Testis (tissue), 2 donors: ENCODE measurements at regions not wholly inside any gene's neighbourhood (a gene's known extent, or its start where the extent isn't known, plus 50 kb on each side); places are given as distances from the start of the nearest gene placed in this dataset.

Experiments used
- CTCF ChIP-seq, 3 experiments: fragments of 450-650 bp in 2 of 3; fragments of 200-600 bp in 1 of 3; sonication (generic) in 1 of 3; IDR thresholded peaks; one replicate each; pipeline ENCODE4 v1.5.1; 2016 to 2019; ENCODE audit warnings: antibody characterized with exemption in 3 of 3, mild to moderate bottlenecking in 2 of 3, moderate library complexity in 1 of 3
- POLR2A ChIP-seq: fragments of 450-650 bp; IDR thresholded peaks from one replicate; pipeline ENCODE4 v1.6.1; 2017; ENCODE audit warnings: antibody characterized with exemption, mild to moderate bottlenecking, moderate library complexity

DNA sequence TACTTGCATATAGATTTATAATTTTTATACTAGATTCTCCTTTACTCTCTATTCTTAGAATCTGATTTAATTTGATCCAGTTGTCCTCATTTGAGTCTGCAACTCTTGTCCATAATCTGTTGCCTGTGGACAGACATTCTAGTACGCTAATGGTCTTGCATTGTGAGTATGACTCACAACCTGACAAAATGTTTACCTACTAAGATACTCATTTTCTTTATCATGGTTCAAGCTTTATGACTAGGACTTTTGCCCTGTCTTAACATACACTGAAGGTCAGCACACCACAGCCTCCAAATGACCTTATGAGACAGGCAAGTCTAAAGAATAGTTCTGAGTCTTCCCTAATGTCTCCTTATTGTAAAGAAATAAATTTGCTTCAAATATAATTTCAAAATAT is 142.3 kb upstream of the CDH7 start:
- TF ChIP-seq POLR2A (no peak), CTCF (IDR thresholded peaks at IDR 0.05) (no peak)
